H1 (cell line): ENCODE measurements at regions not wholly inside any gene's neighbourhood (a gene's known extent, or its start where the extent isn't known, plus 50 kb on each side); places are given as distances from the start of the nearest gene placed in this dataset.

Source experiments
- CTCF ChIA-PET: fragments of 300-600 bp; sonication (Branson Sonifier 250); formaldehyde crosslinking; loops from one replicate; lab custom pipeline; 2021; ENCODE audit not compliant: partially characterized antibody; lab: Charles Lee
- POLR2A ChIA-PET: fragments of 300-600 bp; sonication (Branson Sonifier 250); formaldehyde crosslinking; loops from one replicate; lab custom pipeline; 2021; ENCODE audit warnings: inconsistent platforms; ENCODE audit not compliant: partially characterized antibody; lab: Charles Lee
- DNase-seq, 2 experiments: peaks; one replicate each; pipeline versions ENCODE4 v3.0.0 to v3.0.0-alpha.2; 2010 to 2022; ENCODE audit warnings: low spot score in 2 of 2, low read depth in 1 of 2, mixed read lengths in 1 of 2
- FAIRE-seq: peaks from 2 replicates; lab custom pipeline; 2011; peaks lifted over from hg19 to GRCh38; lab: Jason Lieb, UNC
- H2AFZ ChIP-seq: 2 replicates; pipeline ENCODE4 v1.8.1; 2012; ENCODE audit warnings: low read length, inconsistent platforms
- H2AK5ac ChIP-seq: 2 replicates; pipeline ENCODE4 v1.6.1; 2013; ENCODE audit warnings: low read depth, low read length
- H2BK120ac ChIP-seq: replicated peaks from 2 replicates; pipeline ENCODE3; 2013; ENCODE audit warnings: low read depth, low read length, inconsistent platforms
- H2BK12ac ChIP-seq: 2 replicates; pipeline ENCODE4 v1.6.1; 2013; ENCODE audit warnings: low read depth, low read length
- H2BK15ac ChIP-seq: 2 replicates; pipeline ENCODE4 v1.6.1; 2013; ENCODE audit warnings: low read length
- H2BK20ac ChIP-seq: 2 replicates; pipeline ENCODE4 v1.6.1; 2013; ENCODE audit warnings: low read length
- H2BK5ac ChIP-seq: 2 replicates; pipeline ENCODE4 v1.6.1; 2013; ENCODE audit warnings: low read depth, low read length
- H3K14ac ChIP-seq: 2 replicates; pipeline ENCODE4 v1.6.1; 2013; ENCODE audit warnings: inconsistent platforms; ENCODE audit not compliant: insufficient read length
- H3K18ac ChIP-seq: 2 replicates; pipeline ENCODE4 v1.6.1; 2013; ENCODE audit warnings: low read length; ENCODE audit errors: extremely low read depth
- H3K23ac ChIP-seq: 2 replicates; pipeline ENCODE4 v1.6.1; 2013; ENCODE audit warnings: inconsistent platforms; ENCODE audit not compliant: insufficient read length
- H3K23me2 ChIP-seq: 2 replicates; pipeline ENCODE4 v1.6.1; 2013; ENCODE audit warnings: low read depth, low read length
- H3K27ac ChIP-seq: 2 replicates; pipeline ENCODE4 v1.6.1; 2011; ENCODE audit warnings: low read depth, low read length, inconsistent platforms
- H3K27me3 ChIP-seq, 4 experiments: replicated peaks in 1 of 4; 1 replicate in 1 of 4; 2 replicates in 3 of 4; pipeline versions ENCODE4 v1.6.1 to v1.8.1; 2011 to 2013; ENCODE audit warnings: low read length in 3 of 4, mild to moderate bottlenecking in 3 of 4, inconsistent platforms in 2 of 4, mixed read lengths in 2 of 4, moderate library complexity in 1 of 4; ENCODE audit not compliant: control insufficient read depth in 3 of 4, insufficient read depth in 3 of 4; ENCODE audit errors: extremely low read depth in 1 of 4
- H3K36me3 ChIP-seq, 4 experiments: 2 replicates each; pipeline versions ENCODE4 v1.6.1 to v1.8.1; 2011 to 2013; ENCODE audit warnings: mild to moderate bottlenecking in 4 of 4, low read length in 3 of 4, moderate library complexity in 2 of 4, control low read depth in 1 of 4, inconsistent platforms in 1 of 4; ENCODE audit not compliant: insufficient read depth in 4 of 4, control insufficient read depth in 2 of 4
- H3K4ac ChIP-seq: replicated peaks from 2 replicates; pipeline ENCODE3; 2013; ENCODE audit warnings: low read length, low read depth, mixed read lengths, inconsistent platforms; ENCODE audit not compliant: insufficient read length
- H3K4me1 ChIP-seq, 4 experiments: replicated peaks in 1 of 4; 1 replicate in 1 of 4; 2 replicates in 3 of 4; pipeline versions ENCODE4 v1.6.1 to v1.8.1; 2011 to 2013; ENCODE audit warnings: low read length in 3 of 4, inconsistent platforms in 2 of 4, mixed read lengths in 1 of 4; ENCODE audit not compliant: insufficient read depth in 4 of 4, control insufficient read depth in 3 of 4
- H3K4me2 ChIP-seq, 2 experiments: 2 replicates each; pipeline versions ENCODE4 v1.6.1 to v1.8.1; 2011 to 2013; ENCODE audit warnings: low read depth in 2 of 2, low read length in 2 of 2, control low read depth in 1 of 2, inconsistent platforms in 1 of 2, mild to moderate bottlenecking in 1 of 2; ENCODE audit not compliant: insufficient read depth in 1 of 2
- H3K4me3 ChIP-seq, 4 experiments: fragments of 200-600, 300-600 bp in 1 of 4; sonication (generic), shearing (Covaris generic), sonication (Bioruptor Twin) in 1 of 4; 2 replicates each; pipeline versions ENCODE4 v1.5.1 to v1.8.1; 2011 to 2016; ENCODE audit warnings: low read length in 4 of 4, low read depth in 3 of 4, control low read depth in 2 of 4, inconsistent platforms in 2 of 4, mild to moderate bottlenecking in 2 of 4, mixed read lengths in 1 of 4, moderate library complexity in 1 of 4; ENCODE audit not compliant: insufficient read depth in 2 of 4; ENCODE audit errors: extremely low read depth in 1 of 4
- H3K56ac ChIP-seq: replicated peaks from 2 replicates; pipeline ENCODE3; 2013; ENCODE audit warnings: low read depth, mild to moderate bottlenecking, mixed read lengths, low read length, inconsistent platforms; ENCODE audit not compliant: insufficient read length
- H3K79me1 ChIP-seq: 2 replicates; pipeline ENCODE4 v1.6.1; 2013; ENCODE audit warnings: low read depth, low read length, control low read depth
- H3K79me2 ChIP-seq, 2 experiments: 2 replicates each; pipeline versions ENCODE4 v1.6.1 to v1.8.1; 2012 to 2013; ENCODE audit warnings: low read length in 2 of 2, mild to moderate bottlenecking in 2 of 2, inconsistent platforms in 1 of 2; ENCODE audit not compliant: insufficient read depth in 2 of 2, control insufficient read depth in 1 of 2
- H3K9ac ChIP-seq, 4 experiments: replicated peaks in 1 of 4; 1 replicate in 1 of 4; 2 replicates in 3 of 4; pipeline versions ENCODE4 v1.6.1 to v1.8.1; 2011 to 2013; ENCODE audit warnings: low read depth in 3 of 4, low read length in 3 of 4, control low read depth in 2 of 4, mild to moderate bottlenecking in 2 of 4, moderate library complexity in 2 of 4, inconsistent platforms in 1 of 4; ENCODE audit errors: extremely low read depth in 1 of 4
- H3K9me3 ChIP-seq, 2 experiments: 2 replicates each; pipeline versions ENCODE4 v1.6.1 to v1.8.1; 2012 to 2013; ENCODE audit warnings: mild to moderate bottlenecking in 2 of 2, moderate library complexity in 2 of 2, control low read depth in 1 of 2, inconsistent platforms in 1 of 2, low read depth in 1 of 2, low read length in 1 of 2, mixed read lengths in 1 of 2; ENCODE audit not compliant: insufficient read depth in 2 of 2
- H4K20me1 ChIP-seq, 2 experiments: replicated peaks in 1 of 2; 2 replicates each; pipeline versions ENCODE3 to v1.8.1; 2011 to 2013; ENCODE audit warnings: inconsistent platforms in 2 of 2, low read length in 2 of 2, mild to moderate bottlenecking in 1 of 2; ENCODE audit not compliant: insufficient read depth in 2 of 2, control insufficient read depth in 1 of 2
- H4K5ac ChIP-seq: 2 replicates; pipeline ENCODE4 v1.6.1; 2013; ENCODE audit warnings: low read length, low read depth, mixed read lengths, inconsistent platforms; ENCODE audit not compliant: insufficient read length
- H4K8ac ChIP-seq: 2 replicates; pipeline ENCODE4 v1.8.0; 2013; ENCODE audit warnings: mild to moderate bottlenecking, moderate library complexity, low read length, inconsistent platforms; ENCODE audit not compliant: insufficient read depth; ENCODE audit errors: extremely low read depth
- H4K91ac ChIP-seq: replicated peaks from 2 replicates; pipeline ENCODE3; 2013; ENCODE audit warnings: low read length, mixed read lengths, inconsistent platforms; ENCODE audit not compliant: insufficient read length
- CTCF ChIP-seq, 3 experiments: IDR thresholded peaks; 1 replicate in 2 of 3; 2 replicates in 1 of 3; pipeline versions ENCODE4 v1.5.1 to v1.6.1; 2011; ENCODE audit warnings: low read length in 3 of 3, mild to moderate bottlenecking in 3 of 3, inconsistent platforms in 2 of 3, low read depth in 1 of 3, moderate library complexity in 1 of 3; ENCODE audit not compliant: insufficient read depth in 1 of 3; ENCODE audit errors: control extremely low read depth in 1 of 3
- E2F6 ChIP-seq: IDR thresholded peaks from 2 replicates; pipeline ENCODE4 v1.6.1; 2012; ENCODE audit warnings: inconsistent platforms
- EGR1 ChIP-seq: IDR thresholded peaks from 2 replicates; pipeline ENCODE4 v1.6.1; 2011; ENCODE audit warnings: low read depth, low read length, borderline replicate concordance
- SIN3A ChIP-seq, 2 experiments: IDR thresholded peaks in 1 of 2; conservative IDR thresholded peaks in 1 of 2; 2 replicates each; pipeline ENCODE4 v1.6.1; 2011 to 2012; ENCODE audit warnings: low read length in 2 of 2, improper control_type of control experiment in 1 of 2, low read depth in 1 of 2, mild to moderate bottlenecking in 1 of 2
- SP1 ChIP-seq: IDR thresholded peaks from 2 replicates; pipeline ENCODE4 v1.6.1; 2011; ENCODE audit warnings: low read depth, low read length
- WGBS, 2 experiments: shearing (Covaris generic) in 1 of 2; methylation state at CpG; one replicate each; pipeline versions ENCODE4 v1.1.6 to v1.1.7; 2013 to 2015; ENCODE audit warnings: low lambda C conversion rate in 2 of 2, mixed read lengths in 2 of 2, inconsistent platforms in 1 of 2, low coverage in 1 of 2, missing lambda C conversion rate in 1 of 2; ENCODE audit not compliant: insufficient replicate concordance in 2 of 2, insufficient coverage in 1 of 2, insufficient read length in 1 of 2; ENCODE audit errors: extremely low coverage in 1 of 2, missing lambda C conversion rate in 1 of 2; 5-methylcytosine and 5-hydroxymethylcytosine counted together

GRCh38 chr16:6891496-6891895 is 441.1 kb upstream of the RBFOX1 start:
- no peak overlapping the region for H2BK5ac ChIP-seq
- no peak overlapping the region for H3K4me2 ChIP-seq
- H3K27ac ChIP-seq: no peak overlapping the region
- FAIRE-seq (no peak), DNase-seq (no peak)
- no peak overlapping the region for H2AFZ ChIP-seq
- no peak overlapping the region for H3K4me3 ChIP-seq
- H3K18ac ChIP-seq: no peak overlapping the region
- no peak overlapping the region for H2AK5ac ChIP-seq
- no peak overlapping the region for H3K56ac ChIP-seq
- H3K4me1 ChIP-seq: no peaks in the 10 kb centered on the region; a peak in 1 of 7 replicates
- 82% methylated on average over 2 of the region's 2 CpGs; no CpG with 5 or more reads in 1 of the 2 experiments for WGBS, 2 experiments
- H2BK120ac ChIP-seq: no peak overlapping the region
- ChIA-PET CTCF (no interaction called here), POLR2A (no interaction called here)
- no peak overlapping the region for H4K8ac ChIP-seq
- no peak overlapping the region for H4K91ac ChIP-seq
- H4K20me1 ChIP-seq: no peaks in the 10 kb centered on the region
- H2BK12ac ChIP-seq: no peak overlapping the region
- H3K27me3 ChIP-seq: no peaks in the 10 kb centered on the region
- no peak overlapping the region for H2BK15ac ChIP-seq
- TF ChIP-seq CTCF (IDR thresholded peaks at IDR 0.05; ENCODE audit: control extremely low read depth in 1 of 3, insufficient read depth in 1 of 3, low read depth in 1 of 3, low read length in 3 of 3): no peak
- no peak for TF ChIP-seq E2F6
- no peak for TF ChIP-seq SIN3A (conservative IDR thresholded peaks at IDR 0.05 in 1 of 2, IDR thresholded peaks at IDR 0.05 in 1 of 2; ENCODE audit: low read depth in 1 of 2, low read length in 2 of 2)
- TF ChIP-seq EGR1: no peak
- no peak for TF ChIP-seq SP1
- no peaks in the 10 kb centered on the region for H3K79me1 ChIP-seq
- no peak overlapping the region for H3K23ac ChIP-seq
- H3K79me2 ChIP-seq: no peaks in the 10 kb centered on the region
- H3K9me3 ChIP-seq: no peaks in the 10 kb centered on the region
- H3K14ac ChIP-seq: no peak overlapping the region
- H3K36me3 ChIP-seq: no peaks in the 10 kb centered on the region
- no peak overlapping the region for H4K5ac ChIP-seq
- H2BK20ac ChIP-seq: no peak overlapping the region
- no peak overlapping the region for H3K4ac ChIP-seq
- no peaks in the 10 kb centered on the region for H3K23me2 ChIP-seq
- no peak overlapping the region for H3K9ac ChIP-seq
